ENCODE measurements at regions not wholly inside any gene's neighbourhood (a gene's known extent, or its start where the extent isn't known, plus 50 kb on each side); places are given as distances from the start of the nearest gene placed in this dataset.
"Not testable (repeated sequence)": the region's sequence is repeated elsewhere in the genome, so short reads cannot be mapped to it uniquely, and the experiment has no call there.

DNA sequence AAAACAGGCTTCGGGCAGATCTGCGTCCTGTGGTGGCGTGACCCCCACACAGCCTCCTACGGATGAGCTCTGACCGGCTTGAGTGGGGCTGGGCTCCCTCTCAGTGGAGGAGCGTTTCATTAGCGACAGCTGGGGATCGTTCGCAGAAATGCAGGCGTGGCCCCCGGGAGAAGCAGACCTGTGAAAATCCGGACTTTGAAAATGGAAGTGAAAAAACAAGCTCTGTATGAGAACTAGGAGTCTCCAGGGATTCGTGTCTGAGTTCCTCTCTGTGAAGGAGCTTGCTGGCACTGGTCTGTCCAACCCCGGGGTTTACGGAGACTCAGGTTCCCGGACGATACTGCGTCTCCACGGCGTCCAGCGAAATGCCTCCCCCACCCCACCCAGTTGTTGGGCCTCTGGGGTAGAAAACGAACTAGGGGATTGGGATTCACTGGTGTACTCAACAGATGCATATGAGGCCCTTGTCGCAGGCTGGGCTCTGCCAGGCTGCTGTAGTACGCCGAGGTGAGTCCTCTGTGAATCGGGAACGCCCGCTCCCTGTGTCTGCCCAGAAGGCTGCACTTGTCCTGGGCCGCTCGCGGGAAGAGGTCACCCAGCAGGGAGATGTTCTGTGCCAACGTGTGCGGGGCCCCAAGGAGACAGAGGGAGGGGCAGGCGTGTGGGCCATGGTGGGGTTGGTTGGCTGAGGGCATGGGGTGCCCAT lies 119.7 kb upstream of the ZNF469 start:
- intact Hi-C loops (cut with DNase I); H3K4me1 ChIP-seq (replicated peaks); H3K36me3 ChIP-seq; DNase-seq (ENCODE audit: low spot score); H3K4me3 ChIP-seq; H3K27me3 ChIP-seq (replicated peaks; ENCODE audit: insufficient read depth); H3K9me3 ChIP-seq: not testable (repeated sequence)
- WGBS: 63% methylated on average over 34 of the region's 34 CpGs
- TF ChIP-seq, protein P1, sequence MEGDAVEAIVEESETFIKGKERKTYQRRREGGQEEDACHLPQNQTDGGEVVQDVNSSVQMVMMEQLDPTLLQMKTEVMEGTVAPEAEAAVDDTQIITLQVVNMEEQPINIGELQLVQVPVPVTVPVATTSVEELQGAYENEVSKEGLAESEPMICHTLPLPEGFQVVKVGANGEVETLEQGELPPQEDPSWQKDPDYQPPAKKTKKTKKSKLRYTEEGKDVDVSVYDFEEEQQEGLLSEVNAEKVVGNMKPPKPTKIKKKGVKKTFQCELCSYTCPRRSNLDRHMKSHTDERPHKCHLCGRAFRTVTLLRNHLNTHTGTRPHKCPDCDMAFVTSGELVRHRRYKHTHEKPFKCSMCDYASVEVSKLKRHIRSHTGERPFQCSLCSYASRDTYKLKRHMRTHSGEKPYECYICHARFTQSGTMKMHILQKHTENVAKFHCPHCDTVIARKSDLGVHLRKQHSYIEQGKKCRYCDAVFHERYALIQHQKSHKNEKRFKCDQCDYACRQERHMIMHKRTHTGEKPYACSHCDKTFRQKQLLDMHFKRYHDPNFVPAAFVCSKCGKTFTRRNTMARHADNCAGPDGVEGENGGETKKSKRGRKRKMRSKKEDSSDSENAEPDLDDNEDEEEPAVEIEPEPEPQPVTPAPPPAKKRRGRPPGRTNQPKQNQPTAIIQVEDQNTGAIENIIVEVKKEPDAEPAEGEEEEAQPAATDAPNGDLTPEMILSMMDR (IDR thresholded peaks at IDR 0.05): peak in 1 of 4 experiments; percentile 3
- peak overlapping the region; percentile 1 to 53 for H3K27ac ChIP-seq

DNA sequence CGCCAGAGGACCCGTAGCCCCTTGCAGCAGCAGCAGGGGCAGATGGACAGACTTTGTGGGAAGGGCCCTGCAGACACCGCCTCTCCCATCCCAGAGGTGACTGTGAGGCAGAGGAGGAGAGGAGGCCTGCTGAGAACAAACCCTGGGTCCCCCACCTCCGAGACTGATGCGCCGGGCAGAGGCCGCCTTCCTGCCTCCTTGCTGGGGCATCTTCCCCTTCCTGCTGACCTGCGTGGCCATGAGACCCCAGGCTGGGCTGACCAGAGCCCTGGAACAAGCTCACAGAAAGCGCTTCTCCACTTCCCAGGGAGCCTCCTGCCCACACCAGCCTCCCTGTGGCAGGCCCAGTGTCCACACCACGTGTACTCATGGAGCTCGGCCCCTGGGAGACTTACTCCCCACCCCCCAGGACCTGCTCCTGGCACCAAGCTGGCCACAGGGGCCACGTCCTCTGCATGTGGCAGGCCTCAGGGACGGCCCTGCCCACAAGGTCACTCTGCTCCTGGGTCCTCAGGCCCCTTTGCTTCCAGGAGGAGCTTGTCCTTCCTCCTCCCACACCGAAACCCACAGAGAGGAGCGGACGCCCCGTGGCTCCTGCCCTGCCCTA lies 119.0 kb upstream of the ZNF469 start:
- H3K27ac ChIP-seq: peak overlapping the region; percentile 1 to 53
- H3K27me3 ChIP-seq (replicated peaks; ENCODE audit: insufficient read depth); H3K4me1 ChIP-seq (replicated peaks); H3K9me3 ChIP-seq; DNase-seq (ENCODE audit: low spot score); H3K36me3 ChIP-seq; intact Hi-C loops (cut with DNase I); H3K4me3 ChIP-seq: not testable (repeated sequence)
- WGBS: 93% methylated on average over 8 of the region's 17 CpGs

DNA sequence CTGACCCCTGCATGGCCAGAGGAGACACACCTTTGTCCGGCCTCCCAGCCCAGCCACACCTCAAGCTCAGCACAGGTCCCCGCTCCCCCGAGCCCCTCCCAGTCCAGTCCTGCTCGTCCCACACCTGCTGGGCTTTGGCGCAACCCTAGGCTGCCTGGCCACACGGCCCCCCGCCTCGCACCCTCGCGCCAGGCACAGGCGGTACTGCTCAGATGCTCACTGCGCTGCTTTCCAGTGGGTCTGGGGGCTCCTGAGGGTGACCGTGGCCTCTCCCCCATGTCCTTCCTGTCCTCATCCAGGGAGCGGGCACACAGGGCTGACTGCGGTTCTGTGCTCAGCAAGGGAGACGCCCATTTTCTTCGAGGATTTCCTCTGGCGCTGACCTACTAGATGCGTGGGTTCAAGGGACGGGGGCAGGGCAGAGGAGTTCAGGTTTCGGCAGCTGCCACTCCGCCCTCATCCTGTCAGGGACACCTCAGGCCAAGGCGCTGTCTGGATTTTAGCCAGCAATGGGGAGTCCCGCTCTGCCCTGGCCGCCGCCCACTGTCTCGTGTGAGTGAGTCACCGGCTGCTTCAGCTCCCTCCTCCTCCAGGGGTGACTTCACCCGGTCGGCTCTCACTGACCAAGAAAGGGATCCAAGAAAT lies 118.0 kb upstream of the ZNF469 start:
- 52% methylated on average over 18 of the region's 30 CpGs for WGBS
- Histone ChIP-seq H3K4me3 (no peak overlapping the region), H3K36me3 (no peaks in the 10 kb centered on the region), H3K27me3 (replicated peaks; ENCODE audit: insufficient read depth) (no peaks in the 10 kb centered on the region), H3K9me3 (no peaks in the 10 kb centered on the region), H3K4me1 (replicated peaks) (peaks cover 3% of the 10 kb centered on the region), H3K27ac (peak overlapping the region; percentile 24 to 44)
- intact Hi-C loops (cut with DNase I): no loop called here
- DNase-seq (ENCODE audit: low spot score): peak; percentile 89
- TF ChIP-seq, protein P1 (IDR thresholded peaks at IDR 0.05): no peak
- peak; percentile 64 for TF ChIP-seq POLR2AphosphoS5 (IDR thresholded peaks at IDR 0.05)

DNA sequence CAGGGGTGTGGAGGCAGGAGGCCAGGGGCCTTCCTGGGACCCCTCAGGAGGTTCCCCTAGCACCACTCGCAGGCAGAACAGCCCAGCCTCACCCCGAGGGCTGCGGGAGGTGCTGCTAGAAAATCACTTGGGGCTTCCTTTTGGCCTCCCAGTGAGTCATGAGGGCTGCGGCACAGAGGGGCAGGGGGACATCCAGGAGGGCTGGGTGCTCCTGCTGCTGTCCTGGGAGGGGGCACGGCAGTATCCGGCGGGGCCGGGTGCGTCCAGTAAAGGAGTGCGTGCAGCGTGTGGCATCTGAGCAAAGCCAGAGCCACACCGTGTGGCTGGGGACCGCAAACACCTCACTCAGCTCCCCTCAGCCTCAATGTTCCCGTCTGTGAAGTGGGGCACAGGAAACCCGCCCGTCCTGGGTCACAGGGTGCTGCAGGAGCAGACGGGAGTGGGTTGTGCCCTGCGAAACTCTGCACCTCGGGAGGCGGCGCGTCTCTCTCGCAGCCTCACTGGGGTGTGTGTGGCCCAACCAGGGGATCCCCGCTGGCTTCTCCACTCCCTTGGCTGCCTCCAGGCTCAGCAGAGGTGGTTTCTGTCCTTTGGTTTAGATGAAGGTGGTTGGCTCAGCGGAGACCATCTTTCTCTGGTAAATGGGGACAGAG lies 117.3 kb upstream of the ZNF469 start:
- H3K27me3 ChIP-seq (replicated peaks; ENCODE audit: insufficient read depth); H3K4me3 ChIP-seq; H3K36me3 ChIP-seq; H3K9me3 ChIP-seq; intact Hi-C loops (cut with DNase I); DNase-seq (ENCODE audit: low spot score); H3K4me1 ChIP-seq (replicated peaks): not testable (repeated sequence)
- 78% methylated on average over 21 of the region's 25 CpGs for WGBS
- H3K27ac ChIP-seq: peak overlapping the region in 1 of 2 donors; percentile 38

DNA sequence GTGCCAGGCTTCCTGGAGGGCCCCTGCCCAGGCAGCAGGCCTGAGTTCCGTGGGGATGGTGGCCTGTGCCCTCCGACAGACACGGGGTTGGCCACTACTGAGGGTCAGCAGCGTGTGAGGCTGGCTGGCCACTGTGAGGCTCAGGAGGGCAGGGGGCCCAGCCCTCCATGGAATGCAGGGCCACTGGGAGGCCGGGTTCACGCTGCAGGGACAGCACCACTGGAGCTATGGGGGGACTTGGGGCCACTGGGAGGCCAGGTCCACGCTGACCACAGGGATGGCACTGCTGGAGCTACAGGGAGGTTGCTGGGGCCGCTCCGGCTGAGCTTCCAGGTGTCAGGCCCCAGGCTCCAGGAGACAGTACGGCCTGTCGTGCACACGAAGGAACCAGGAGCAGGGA lies 116.7 kb upstream of the ZNF469 start:
- H3K4me1 ChIP-seq (replicated peaks); DNase-seq (ENCODE audit: low spot score); H3K36me3 ChIP-seq; H3K9me3 ChIP-seq; H3K27me3 ChIP-seq (replicated peaks; ENCODE audit: insufficient read depth); H3K27ac ChIP-seq; H3K4me3 ChIP-seq; intact Hi-C loops (cut with DNase I): not testable (repeated sequence)
- WGBS: 89% methylated on average over 7 of the region's 12 CpGs

DNA sequence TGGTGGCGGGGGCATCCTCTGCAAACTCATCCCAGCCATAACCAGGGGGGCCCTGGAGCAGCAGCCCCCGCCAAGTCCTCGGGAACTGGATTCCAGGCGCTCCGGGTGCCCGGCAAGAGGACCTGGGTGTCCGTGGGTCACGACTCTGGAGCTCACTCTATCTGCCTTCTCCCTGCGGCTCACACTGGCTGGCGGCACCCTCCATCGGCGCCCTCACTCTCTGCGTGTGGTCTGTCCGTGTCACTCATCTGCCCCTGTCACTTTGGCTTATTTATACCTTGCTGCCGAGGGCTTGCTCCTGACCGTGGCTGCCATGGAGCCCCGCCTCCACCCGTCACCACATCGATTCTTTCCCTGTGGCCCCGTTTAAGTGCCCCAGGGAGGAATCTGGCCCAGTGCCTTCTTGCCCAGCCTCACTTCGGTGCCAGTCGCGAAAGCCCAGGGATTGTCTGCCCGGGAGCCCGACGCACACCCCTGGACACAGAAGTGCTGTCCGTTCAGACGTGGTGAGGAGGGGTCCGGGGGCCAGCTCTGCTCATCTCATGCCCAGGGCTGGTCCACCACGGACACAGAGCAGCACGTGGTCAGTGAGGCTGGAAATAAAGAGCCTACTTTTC lies 115.7 kb upstream of the ZNF469 start:
- DNase-seq (ENCODE audit: low spot score); H3K4me1 ChIP-seq (replicated peaks); intact Hi-C loops (cut with DNase I); H3K36me3 ChIP-seq; H3K27ac ChIP-seq; H3K27me3 ChIP-seq (replicated peaks; ENCODE audit: insufficient read depth); H3K9me3 ChIP-seq; H3K4me3 ChIP-seq: not testable (repeated sequence)
- WGBS: 68% methylated on average over 31 of the region's 31 CpGs

DNA sequence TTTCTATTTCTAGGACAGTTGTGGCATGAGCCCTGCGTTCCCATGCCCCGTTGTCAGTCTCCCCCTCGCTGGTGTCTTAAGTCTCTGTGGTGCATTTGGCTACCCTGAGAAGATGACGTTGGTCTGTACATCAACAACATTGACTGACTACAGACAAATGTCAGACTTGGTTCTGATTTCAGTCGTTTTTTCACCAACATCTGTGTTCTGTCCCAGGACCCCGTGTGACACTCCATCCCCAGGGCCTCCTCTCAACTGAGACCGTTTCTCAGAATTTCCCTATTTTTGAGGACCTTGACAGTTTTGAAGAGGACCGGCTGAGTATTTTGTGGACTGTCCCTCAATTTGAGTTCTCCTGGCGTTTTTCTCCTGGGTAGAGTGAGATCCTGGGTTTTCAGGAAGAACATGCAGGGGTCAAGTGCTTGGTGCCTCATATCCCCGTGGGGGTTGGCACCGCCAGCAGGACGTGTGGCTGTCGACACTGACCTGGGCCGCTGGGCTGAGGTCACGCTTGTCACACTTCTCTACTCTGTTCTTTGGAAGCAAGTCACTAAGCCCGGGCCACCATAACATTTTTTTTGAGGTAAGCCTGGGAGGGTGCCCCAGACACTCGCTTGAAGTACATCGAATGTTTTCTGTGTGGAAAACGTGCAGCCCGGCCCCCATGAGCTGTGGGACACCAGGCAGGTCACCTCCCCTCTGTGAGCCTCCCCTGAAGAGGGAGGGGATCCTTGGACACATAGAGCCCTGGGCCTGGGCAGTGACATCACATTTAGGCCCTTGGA lies 114.4 kb upstream of the ZNF469 start:
- DNase-seq (ENCODE audit: low spot score); H3K4me1 ChIP-seq (replicated peaks); H3K27ac ChIP-seq; H3K27me3 ChIP-seq (replicated peaks; ENCODE audit: insufficient read depth); intact Hi-C loops (cut with DNase I); H3K36me3 ChIP-seq; H3K4me3 ChIP-seq; H3K9me3 ChIP-seq: not testable (repeated sequence)
- WGBS: 84% methylated on average over 20 of the region's 20 CpGs

DNA sequence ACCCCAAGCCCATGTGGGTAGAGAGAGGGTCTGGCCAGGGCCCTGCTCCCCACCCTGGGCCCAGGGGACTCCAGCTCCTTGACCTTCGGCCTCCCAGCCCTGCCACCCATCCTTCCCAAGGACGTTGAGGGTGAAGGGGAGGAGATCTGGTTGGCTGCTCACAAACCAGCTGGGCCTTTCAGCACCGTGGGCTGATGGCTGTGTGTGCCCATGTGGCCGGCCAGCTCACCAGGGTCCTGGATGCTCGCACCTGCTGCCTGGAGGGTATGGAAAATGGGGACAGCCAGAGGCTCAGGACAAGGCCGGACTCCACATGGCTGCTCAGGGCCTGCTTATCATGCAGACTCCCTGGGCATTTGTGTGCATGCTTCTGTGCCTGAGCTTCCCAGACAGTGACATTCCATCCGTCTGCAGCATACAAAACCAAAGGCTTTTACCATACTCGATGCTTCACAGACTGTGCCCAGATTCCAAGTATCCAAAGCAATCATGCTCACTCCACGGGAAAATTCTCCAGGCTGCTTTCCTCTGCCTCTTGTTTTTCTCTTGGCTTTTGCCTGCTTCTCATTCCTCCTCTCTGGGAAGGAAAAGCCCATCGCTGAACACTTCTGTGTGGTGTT lies 112.5 kb upstream of the ZNF469 start:
- H3K4me1 ChIP-seq (replicated peaks); H3K9me3 ChIP-seq; H3K27ac ChIP-seq; DNase-seq (ENCODE audit: low spot score); intact Hi-C loops (cut with DNase I); H3K36me3 ChIP-seq; H3K4me3 ChIP-seq; H3K27me3 ChIP-seq (replicated peaks; ENCODE audit: insufficient read depth): not testable (repeated sequence)
- 74% methylated on average over 10 of the region's 10 CpGs for WGBS

DNA sequence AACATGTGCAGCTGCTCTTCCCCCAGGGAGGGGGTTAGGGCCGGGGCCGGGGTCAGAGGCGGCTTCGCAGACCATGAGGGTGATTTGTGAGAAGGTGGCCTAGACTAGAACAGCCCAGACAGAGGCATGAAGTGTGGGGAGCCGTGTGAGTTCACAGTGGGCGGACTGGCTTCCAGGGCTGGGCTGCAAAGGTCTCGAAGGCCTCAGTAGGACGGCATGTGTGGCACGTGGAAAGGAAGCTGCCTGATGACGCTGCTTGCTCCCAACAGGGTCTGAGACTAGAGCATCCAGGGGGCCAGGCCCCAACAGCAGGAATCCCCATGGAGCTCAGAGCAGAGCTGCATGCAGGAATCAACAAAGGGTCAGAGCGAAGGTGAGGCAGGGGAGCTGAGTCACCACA lies 111.5 kb upstream of the ZNF469 start:
- intact Hi-C loops (cut with DNase I); H3K9me3 ChIP-seq; H3K27ac ChIP-seq; H3K27me3 ChIP-seq (replicated peaks; ENCODE audit: insufficient read depth); H3K4me3 ChIP-seq; H3K4me1 ChIP-seq (replicated peaks); H3K36me3 ChIP-seq; DNase-seq (ENCODE audit: low spot score): not testable (repeated sequence)
- WGBS: 96% methylated on average over 10 of the region's 11 CpGs

Measured in prostate gland (tissue), 2 donors.